Common myeloid progenitor, CD34-positive (primary cell): ENCODE measurements at regions not wholly inside any gene's neighbourhood (a gene's known extent, or its start where the extent isn't known, plus 50 kb on each side); places are given as distances from the start of the nearest gene placed in this dataset.
"Not testable (repeated sequence)": the region's sequence is repeated elsewhere in the genome, so short reads cannot be mapped to it uniquely, and the experiment has no call there.

Experiments
- CTCF ChIA-PET: fragments of 350-600 bp; sonication (Branson Sonifier 250); formaldehyde crosslinking; loops from one replicate; lab custom pipeline; 2021; ENCODE audit warnings: antibody characterized with exemption; lab: Charles Lee
- POLR2A ChIA-PET: fragments of 350-600 bp; sonication (Branson Sonifier 250); formaldehyde crosslinking; loops from one replicate; lab custom pipeline; 2021; ENCODE audit warnings: antibody characterized with exemption; lab: Charles Lee
- DNase-seq, 3 donors: peaks; one replicate each; pipeline versions ENCODE4 v3.0.0 to v3.0.0-alpha.2; 2013
- H3K27ac ChIP-seq, 2 experiments: 1 replicate in 1 of 2; 2 replicates in 1 of 2; pipeline ENCODE4 v1.7.0; 2013; ENCODE audit warnings: inconsistent platforms in 2 of 2, low read length in 2 of 2, mild to moderate bottlenecking in 2 of 2, low read depth in 1 of 2, moderate library complexity in 1 of 2; ENCODE audit not compliant: severe bottlenecking in 2 of 2, insufficient read depth in 1 of 2, poor library complexity in 1 of 2
- H3K27me3 ChIP-seq, 5 experiments: replicated peaks in 2 of 5; 1 replicate in 3 of 5; 2 replicates in 2 of 5; pipeline versions ENCODE4 v1.6.1 to v1.7.0; 2013; ENCODE audit warnings: low read length in 4 of 5, mild to moderate bottlenecking in 2 of 5, moderate library complexity in 2 of 5, inconsistent platforms in 1 of 5; ENCODE audit not compliant: insufficient read depth in 5 of 5, control insufficient read depth in 4 of 5
- H3K36me3 ChIP-seq, 4 experiments: 1 replicate in 2 of 4; 2 replicates in 2 of 4; pipeline versions ENCODE4 v1.6.1 to v1.7.0; 2013; ENCODE audit warnings: low read length in 3 of 4, control low read depth in 1 of 4, mild to moderate bottlenecking in 1 of 4; ENCODE audit not compliant: control insufficient read depth in 4 of 4, insufficient read depth in 4 of 4
- H3K4me1 ChIP-seq, 4 experiments: 1 replicate in 3 of 4; 2 replicates in 1 of 4; pipeline versions ENCODE4 v1.6.1 to v1.7.1; 2013; ENCODE audit warnings: low read length in 3 of 4, mild to moderate bottlenecking in 3 of 4, control low read depth in 1 of 4, inconsistent platforms in 1 of 4, moderate library complexity in 1 of 4; ENCODE audit not compliant: control insufficient read depth in 4 of 4, insufficient read depth in 4 of 4; ENCODE audit errors: control extremely low read depth in 1 of 4
- H3K4me3 ChIP-seq, 7 experiments: 1 replicate in 4 of 7; 2 replicates in 3 of 7; pipeline versions ENCODE4 v1.5.1 to v1.7.0; 2013; ENCODE audit warnings: mild to moderate bottlenecking in 7 of 7, low read length in 6 of 7, moderate library complexity in 6 of 7, inconsistent platforms in 2 of 7, low read depth in 2 of 7, control low read depth in 1 of 7; ENCODE audit not compliant: insufficient read depth in 4 of 7, control insufficient read depth in 1 of 7; ENCODE audit errors: extremely low read depth in 1 of 7
- H3K9me3 ChIP-seq, 5 experiments: 1 replicate in 4 of 5; 2 replicates in 1 of 5; pipeline versions ENCODE4 v1.6.1 to v1.7.1; 2013; ENCODE audit warnings: low read length in 4 of 5, mild to moderate bottlenecking in 2 of 5, inconsistent platforms in 1 of 5, low read depth in 1 of 5, moderate library complexity in 1 of 5; ENCODE audit not compliant: control insufficient read depth in 4 of 5, insufficient read depth in 2 of 5; ENCODE audit errors: control extremely low read depth in 1 of 5
- WGBS: methylation state at CpG from one replicate; pipeline ENCODE4 v1.1.5; 2013; ENCODE audit not compliant: insufficient coverage; 5-methylcytosine and 5-hydroxymethylcytosine counted together

GRCh38 chr9:71514344-71514975, 253.9 kb downstream of the CEMIP2 start:
- POLR2A ChIA-PET, result no interaction called here
- Histone ChIP-seq H3K27ac (no peak overlapping the region), H3K9me3 (no peaks in the 10 kb centered on the region), H3K4me3 (no peak overlapping the region), H3K27me3 (peaks cover 0 to 2% (median 0%) of the 10 kb centered on the region in 5 experiments), H3K36me3 (no peaks in the 10 kb centered on the region), H3K4me1 (no peaks in the 10 kb centered on the region)
- no peak for DNase-seq
- whole genome bisulfite sequencing, result no CpG with 5 or more reads among the region's 2 CpGs
- CTCF ChIA-PET, result no interaction called here

- peaks cover 0 to 5% (median 0%) of the 10 kb centered on the region in 5 experiments for H3K27me3 ChIP-seq
- no peaks in the 10 kb centered on the region for H3K4me1 ChIP-seq
- ChIA-PET POLR2A (no interaction called here), CTCF (no interaction called here)
- no peak overlapping the region for H3K27ac ChIP-seq
- H3K9me3 ChIP-seq, result no peaks in the 10 kb centered on the region
- H3K4me3 ChIP-seq, result no peak overlapping the region
- H3K36me3 ChIP-seq, result no peaks in the 10 kb centered on the region
- DNase-seq, result peak in 2 of 3 donors; percentile 34 to 41
These were observed 259.3 kb downstream of the CEMIP2 start for GRCh38 chr9:71509054-71509453.

GRCh38 chr9:71508141-71508540, 260.2 kb downstream of the CEMIP2 start:
- H3K9me3 ChIP-seq, DNase-seq, H3K36me3 ChIP-seq, H3K4me3 ChIP-seq, H3K27ac ChIP-seq, H3K4me1 ChIP-seq, POLR2A ChIA-PET, CTCF ChIA-PET, H3K27me3 ChIP-seq: not testable (repeated sequence)
- no CpG with 5 or more reads among the region's 2 CpGs for WGBS

- Histone ChIP-seq H3K36me3 (no peaks in the 10 kb centered on the region), H3K4me3 (no peak overlapping the region), H3K4me1 (no peaks in the 10 kb centered on the region), H3K27me3 (peaks cover 0 to 5% (median 0%) of the 10 kb centered on the region in 5 experiments), H3K9me3 (no peaks in the 10 kb centered on the region), H3K27ac (no peak overlapping the region)
- DNase-seq, result peak in 1 of 3 donors; percentile 1
- POLR2A ChIA-PET, result no interaction called here
- no CpG with 5 or more reads among the region's 1 CpG for WGBS
- CTCF ChIA-PET, result no interaction called here
These were observed 261.5 kb downstream of the CEMIP2 start for GRCh38 chr9:71506821-71507220.

- Histone ChIP-seq H3K9me3 (peaks cover 0 to 5% (median 0%) of the 10 kb centered on the region in 5 experiments), H3K4me3 (no peak overlapping the region), H3K27me3 (peaks cover 0 to 5% (median 0%) of the 10 kb centered on the region in 5 experiments), H3K4me1 (no peaks in the 10 kb centered on the region), H3K36me3 (no peaks in the 10 kb centered on the region), H3K27ac (no peak overlapping the region)
- ChIA-PET POLR2A (no interaction called here), CTCF (no interaction called here)
- DNase-seq, result no peak
- 91% methylated on average over 2 of the region's 3 CpGs for WGBS
These were observed 263.7 kb downstream of the CEMIP2 start for GRCh38 chr9:71504636-71505035.

- H3K36me3 ChIP-seq, result no peaks in the 10 kb centered on the region
- CTCF ChIA-PET, result no interaction called here
- no CpG with 5 or more reads among the region's 1 CpG for WGBS
- H3K4me1 ChIP-seq, result no peaks in the 10 kb centered on the region
- DNase-seq, result no peak
- H3K27ac ChIP-seq, result no peak overlapping the region
- POLR2A ChIA-PET, result no interaction called here
- H3K27me3 ChIP-seq, result peaks cover 0 to 2% (median 0%) of the 10 kb centered on the region in 5 experiments
- peaks cover 0 to 18% (median 5%) of the 10 kb centered on the region in 5 experiments for H3K9me3 ChIP-seq
- H3K4me3 ChIP-seq, result no peak overlapping the region
These were observed 269.6 kb downstream of the CEMIP2 start for GRCh38 chr9:71498691-71499090.

GRCh38 chr9:71490810-71491209, 277.5 kb downstream of the CEMIP2 start:
- WGBS, result 35% methylated on average over 2 of the region's 2 CpGs
- Histone ChIP-seq H3K4me1 (no peaks in the 10 kb centered on the region), H3K4me3 (no peak overlapping the region), H3K27me3 (peaks cover 0 to 4% (median 2%) of the 10 kb centered on the region in 5 experiments), H3K9me3 (no peaks in the 10 kb centered on the region), H3K36me3 (no peaks in the 10 kb centered on the region), H3K27ac (no peak overlapping the region)
- DNase-seq, result peak; percentile 0 to 22 (median 10)
- CTCF ChIA-PET, result interaction anchor here (0.7 kb wide), 1 partner anchor 28 kb away, joined by 3 read pairs; no protein-coding TSS in a partner anchor
- POLR2A ChIA-PET, result no interaction called here
